RWPE2 (cell line): ENCODE measurements at regions not wholly inside any gene's neighbourhood (a gene's known extent, or its start where the extent isn't known, plus 50 kb on each side); places are given as distances from the start of the nearest gene placed in this dataset.

Source experiments
- ATAC-seq: fragments of 200-7000 bp; cut with Tn5 transposase; 3 replicates; pipeline ENCODE4 v1.9.1; 2021; ENCODE audit warnings: low read depth
- DNase-seq: peaks from one replicate; pipeline ENCODE4 v3.0.0-alpha.2; 2020; ENCODE audit warnings: low spot score
- H3K27ac ChIP-seq: fragments of 450-650 bp; 2 replicates; pipeline ENCODE4 v1.5.1; 2017; ENCODE audit warnings: mild to moderate bottlenecking; ENCODE audit not compliant: poor library complexity, severe bottlenecking
- H3K27me3 ChIP-seq: fragments of 250-450 bp; sonication (Bioruptor Pico); 2 replicates; pipeline ENCODE4 v1.5.1; 2021; ENCODE audit warnings: mild to moderate bottlenecking, moderate library complexity; ENCODE audit not compliant: insufficient read depth, poor library complexity, severe bottlenecking
- H3K36me3 ChIP-seq: fragments of 250-450 bp; sonication (Bioruptor Pico); 2 replicates; pipeline ENCODE4 v1.5.1; 2020; ENCODE audit warnings: low read depth, mild to moderate bottlenecking, moderate library complexity
- H3K4me1 ChIP-seq: fragments of 250-450 bp; sonication (Bioruptor Pico); 2 replicates; pipeline ENCODE4 v1.5.1; 2021; ENCODE audit warnings: mild to moderate bottlenecking, moderate library complexity; ENCODE audit not compliant: insufficient read depth, poor library complexity, severe bottlenecking
- H3K4me3 ChIP-seq: fragments of 250-450 bp; sonication (Bioruptor Pico); 2 replicates; pipeline ENCODE4 v1.5.1; 2021; ENCODE audit warnings: mild to moderate bottlenecking, moderate library complexity; ENCODE audit not compliant: severe bottlenecking
- H3K9me3 ChIP-seq: fragments of 250-450 bp; sonication (Bioruptor Pico); 2 replicates; pipeline ENCODE4 v1.5.1; 2021; ENCODE audit warnings: mild to moderate bottlenecking, moderate library complexity; ENCODE audit not compliant: severe bottlenecking
- CTCF ChIP-seq: fragments of 450-650 bp; IDR thresholded peaks from one replicate; pipeline ENCODE4 v1.5.1; 2017; ENCODE audit warnings: mild to moderate bottlenecking, moderate library complexity; ENCODE audit not compliant: poor library complexity, severe bottlenecking

- no peak for TF ChIP-seq CTCF
- Histone ChIP-seq H3K4me3 (peak overlapping the region; percentile 16), H3K27ac (no peak overlapping the region), H3K27me3 (peaks cover 68% of the 10 kb centered on the region), H3K9me3 (no peaks in the 10 kb centered on the region), H3K36me3 (no peaks in the 10 kb centered on the region), H3K4me1 (no peaks in the 10 kb centered on the region)
- ATAC-seq (peak; percentile 61), DNase-seq (no peak)
These were observed 296.7 kb downstream of the TFAP2C start for GRCh38 chr20:56925831-56926170.

GRCh38 chr20:56926501-56926900, 297.4 kb downstream of the TFAP2C start:
- Histone ChIP-seq H3K36me3 (no peaks in the 10 kb centered on the region), H3K27ac (no peak overlapping the region), H3K4me1 (no peaks in the 10 kb centered on the region), H3K4me3 (no peak overlapping the region), H3K27me3 (peaks cover 68% of the 10 kb centered on the region), H3K9me3 (no peaks in the 10 kb centered on the region)
- DNase-seq (no peak), ATAC-seq (no peak)
- TF ChIP-seq CTCF, result no peak

DNA sequence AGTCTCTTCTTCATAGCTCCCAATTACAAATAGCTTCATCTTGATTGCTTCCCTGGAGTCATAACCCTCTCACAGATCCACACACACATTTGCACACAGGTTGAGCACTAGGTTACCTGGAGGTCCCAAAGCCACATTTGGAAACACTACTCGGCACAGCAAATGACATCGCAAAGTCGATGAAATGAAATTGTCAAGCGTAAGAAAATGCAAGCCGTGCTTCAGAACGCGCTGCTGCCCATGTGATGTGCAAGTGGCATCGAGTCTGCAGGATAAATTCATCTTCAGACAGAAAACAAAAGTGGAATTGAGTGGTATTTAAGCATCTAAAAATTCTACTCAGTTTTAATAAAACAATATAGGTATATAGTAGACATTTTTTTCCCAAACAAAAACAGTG, 298.0 kb downstream of the TFAP2C start:
- Histone ChIP-seq H3K9me3 (no peaks in the 10 kb centered on the region), H3K27me3 (peaks cover 68% of the 10 kb centered on the region), H3K4me3 (no peak overlapping the region), H3K36me3 (no peaks in the 10 kb centered on the region), H3K4me1 (no peaks in the 10 kb centered on the region), H3K27ac (no peak overlapping the region)
- no peak for ATAC-seq
- DNase-seq, result no peak
- TF ChIP-seq CTCF, result no peak

GRCh38 chr20:56928007-56928406, 298.9 kb downstream of the TFAP2C start:
- TF ChIP-seq CTCF, result no peak
- no peak overlapping the region for H3K27ac ChIP-seq

GRCh38 chr20:56929606-56930005, 300.5 kb downstream of the TFAP2C start:
- DNase-seq (no peak), ATAC-seq (no peak)
- H3K36me3 ChIP-seq, result no peaks in the 10 kb centered on the region
- H3K4me3 ChIP-seq, result no peak overlapping the region
- no peak overlapping the region for H3K27ac ChIP-seq
- no peak for TF ChIP-seq CTCF
- H3K4me1 ChIP-seq, result peaks cover 7% of the 10 kb centered on the region
- H3K9me3 ChIP-seq, result no peaks in the 10 kb centered on the region
- H3K27me3 ChIP-seq, result peaks cover 52% of the 10 kb centered on the region

More at GRCh38 chr20:56928007-56928406, 298.9 kb downstream of the TFAP2C start:
- Histone ChIP-seq H3K36me3 (no peaks in the 10 kb centered on the region), H3K9me3 (no peaks in the 10 kb centered on the region), H3K4me1 (peaks cover under 1% of the 10 kb centered on the region), H3K4me3 (no peak overlapping the region), H3K27me3 (peaks cover 65% of the 10 kb centered on the region)
- no peak for ATAC-seq
- no peak for DNase-seq
